ENCODE measurements at regions not wholly inside any gene's neighbourhood (a gene's known extent, or its start where the extent isn't known, plus 50 kb on each side); places are given as distances from the start of the nearest gene placed in this dataset.

GRCh38 chr9:115328677-115329076, 210.7 kb upstream of the TNC start:
- TF ChIP-seq, protein P1, sequence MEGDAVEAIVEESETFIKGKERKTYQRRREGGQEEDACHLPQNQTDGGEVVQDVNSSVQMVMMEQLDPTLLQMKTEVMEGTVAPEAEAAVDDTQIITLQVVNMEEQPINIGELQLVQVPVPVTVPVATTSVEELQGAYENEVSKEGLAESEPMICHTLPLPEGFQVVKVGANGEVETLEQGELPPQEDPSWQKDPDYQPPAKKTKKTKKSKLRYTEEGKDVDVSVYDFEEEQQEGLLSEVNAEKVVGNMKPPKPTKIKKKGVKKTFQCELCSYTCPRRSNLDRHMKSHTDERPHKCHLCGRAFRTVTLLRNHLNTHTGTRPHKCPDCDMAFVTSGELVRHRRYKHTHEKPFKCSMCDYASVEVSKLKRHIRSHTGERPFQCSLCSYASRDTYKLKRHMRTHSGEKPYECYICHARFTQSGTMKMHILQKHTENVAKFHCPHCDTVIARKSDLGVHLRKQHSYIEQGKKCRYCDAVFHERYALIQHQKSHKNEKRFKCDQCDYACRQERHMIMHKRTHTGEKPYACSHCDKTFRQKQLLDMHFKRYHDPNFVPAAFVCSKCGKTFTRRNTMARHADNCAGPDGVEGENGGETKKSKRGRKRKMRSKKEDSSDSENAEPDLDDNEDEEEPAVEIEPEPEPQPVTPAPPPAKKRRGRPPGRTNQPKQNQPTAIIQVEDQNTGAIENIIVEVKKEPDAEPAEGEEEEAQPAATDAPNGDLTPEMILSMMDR (IDR thresholded peaks at IDR 0.05), result no peak
- no peak for TF ChIP-seq POLR2A (IDR thresholded peaks at IDR 0.05)

Data from upper lobe of left lung (tissue), 4 donors.